Esophagus mucosa (tissue), 1 donor: ENCODE measurements at regions not wholly inside any gene's neighbourhood (a gene's known extent, or its start where the extent isn't known, plus 50 kb on each side); places are given as distances from the start of the nearest gene placed in this dataset.
"Not testable (repeated sequence)": the region's sequence is repeated elsewhere in the genome, so short reads cannot be mapped to it uniquely, and the experiment has no call there.

ENCODE experiments used
- ATAC-seq: fragments of 200-7000 bp; cut with Tn5 transposase; one replicate; pipeline ENCODE4 v1.9.1; 2020
- donor health status: DM: yes; HTN: yes; CAD: no.

- peak; percentile 48 for ATAC-seq
Observed at GRCh38 chr4:154164931-154165839, 326.4 kb downstream of the DCHS2 start.

GRCh38 chr4:154160519-154161301 is 330.9 kb downstream of the DCHS2 start:
- no peak for ATAC-seq

- ATAC-seq: no peak
Observed at GRCh38 chr4:154158361-154159155, 333.0 kb downstream of the DCHS2 start.

GRCh38 chr4:154152546-154152945 is 339.1 kb downstream of the DCHS2 start:
- no peak for ATAC-seq

GRCh38 chr4:154149236-154149635 is 342.4 kb downstream of the DCHS2 start:
- ATAC-seq: not testable (repeated sequence)

- ATAC-seq: no peak
Observed at GRCh38 chr4:154143720-154144119, 347.9 kb downstream of the DCHS2 start.

- ATAC-seq: no peak
Observed at GRCh38 chr4:154142664-154143063, 348.9 kb downstream of the DCHS2 start.

- no peak for ATAC-seq
Observed at GRCh38 chr4:154140869-154141268, 350.7 kb downstream of the DCHS2 start.

GRCh38 chr4:154137320-154137905 is 348.5 kb upstream of the SFRP2 start:
- no peak for ATAC-seq

GRCh38 chr4:154135576-154135975 is 346.7 kb upstream of the SFRP2 start:
- no peak for ATAC-seq

- no peak for ATAC-seq
Observed at GRCh38 chr4:154132406-154132805, 343.5 kb upstream of the SFRP2 start.

- no peak for ATAC-seq
Observed at GRCh38 chr4:154126276-154126675, 337.4 kb upstream of the SFRP2 start.

GRCh38 chr4:154125340-154125739 is 336.5 kb upstream of the SFRP2 start:
- no peak for ATAC-seq

GRCh38 chr4:154124539-154125255 is 335.8 kb upstream of the SFRP2 start:
- peak; percentile 70 for ATAC-seq

- peak; percentile 57 for ATAC-seq
Observed at GRCh38 chr4:154123897-154124296, 335.0 kb upstream of the SFRP2 start.

GRCh38 chr4:154120690-154121345 is 331.9 kb upstream of the SFRP2 start:
- no peak for ATAC-seq

GRCh38 chr4:154120006-154120676 is 331.3 kb upstream of the SFRP2 start:
- ATAC-seq: no peak

- no peak for ATAC-seq
Observed at GRCh38 chr4:154119317-154119716, 330.4 kb upstream of the SFRP2 start.

GRCh38 chr4:154117726-154118125 is 328.8 kb upstream of the SFRP2 start:
- not testable (repeated sequence) for ATAC-seq

GRCh38 chr4:154107337-154107736 is 318.5 kb upstream of the SFRP2 start:
- no peak for ATAC-seq

GRCh38 chr4:154088741-154089140 is 299.9 kb upstream of the SFRP2 start:
- no peak for ATAC-seq
